ENCODE measurements at regions not wholly inside any gene's neighbourhood (a gene's known extent, or its start where the extent isn't known, plus 50 kb on each side); places are given as distances from the start of the nearest gene placed in this dataset.

DNA sequence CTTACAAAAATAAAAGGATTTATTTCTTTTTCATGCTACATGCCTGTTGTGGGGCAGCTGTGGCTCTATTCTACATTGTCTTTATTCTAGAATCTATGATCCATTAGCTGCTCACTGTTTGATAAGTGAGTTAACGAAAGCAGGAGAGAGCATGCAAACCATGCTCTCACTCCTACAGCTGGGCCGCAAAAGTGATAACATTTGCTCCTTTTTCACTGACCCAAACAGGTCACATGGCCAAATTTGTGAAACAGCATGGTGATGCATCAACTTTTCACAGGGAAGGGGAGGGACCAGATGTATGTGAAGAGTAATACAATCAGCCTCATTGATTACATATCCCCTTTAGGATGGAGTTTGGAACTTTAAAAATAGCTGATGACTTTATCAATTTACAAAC lies 456.9 kb upstream of the SYT1 start:
- TF ChIP-seq OSR1 (CRISPR knock-in tag; IDR thresholded peaks at IDR 0.05) (no peak), ESRRG (CRISPR knock-in tag; IDR thresholded peaks at IDR 0.05) (no peak), ZFP3 (CRISPR knock-in tag; IDR thresholded peaks at IDR 0.05) (no peak), TCF4 (CRISPR knock-in tag; IDR thresholded peaks at IDR 0.05; ENCODE audit: borderline replicate concordance) (no peak)
- no peak for ATAC-seq

DNA sequence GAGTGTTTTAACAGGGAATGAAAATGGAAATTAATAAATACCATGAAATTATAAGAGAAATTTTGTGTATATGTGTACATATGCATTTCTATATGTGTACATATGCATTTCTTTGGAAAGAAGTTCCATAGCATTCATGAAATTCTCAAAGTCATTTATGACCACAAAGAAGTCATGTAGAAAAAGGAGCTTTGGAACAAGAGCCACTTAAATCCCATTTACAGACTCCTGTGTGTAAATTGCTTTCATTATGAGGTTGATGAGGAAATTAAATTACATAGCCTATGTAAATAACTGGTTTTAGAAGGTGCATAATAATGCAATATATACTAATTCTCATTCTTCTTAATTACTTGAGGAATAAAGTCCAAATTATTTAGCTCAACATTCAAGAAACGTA lies 450.5 kb upstream of the SYT1 start:
- TF ChIP-seq, protein P1, sequence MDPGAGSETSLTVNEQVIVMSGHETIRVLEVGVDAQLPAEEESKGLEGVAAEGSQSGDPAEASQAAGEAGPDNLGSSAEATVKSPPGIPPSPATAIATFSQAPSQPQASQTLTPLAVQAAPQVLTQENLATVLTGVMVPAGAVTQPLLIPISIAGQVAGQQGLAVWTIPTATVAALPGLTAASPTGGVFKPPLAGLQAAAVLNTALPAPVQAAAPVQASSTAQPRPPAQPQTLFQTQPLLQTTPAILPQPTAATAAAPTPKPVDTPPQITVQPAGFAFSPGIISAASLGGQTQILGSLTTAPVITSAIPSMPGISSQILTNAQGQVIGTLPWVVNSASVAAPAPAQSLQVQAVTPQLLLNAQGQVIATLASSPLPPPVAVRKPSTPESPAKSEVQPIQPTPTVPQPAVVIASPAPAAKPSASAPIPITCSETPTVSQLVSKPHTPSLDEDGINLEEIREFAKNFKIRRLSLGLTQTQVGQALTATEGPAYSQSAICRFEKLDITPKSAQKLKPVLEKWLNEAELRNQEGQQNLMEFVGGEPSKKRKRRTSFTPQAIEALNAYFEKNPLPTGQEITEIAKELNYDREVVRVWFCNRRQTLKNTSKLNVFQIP (CRISPR knock-in tag; IDR thresholded peaks at IDR 0.05; ENCODE audit: borderline replicate concordance, low read depth) = no peak
- no peak for TF ChIP-seq ISL1 (CRISPR knock-in tag; IDR thresholded peaks at IDR 0.05)
- no peak for TF ChIP-seq CREB5 (CRISPR knock-in tag; IDR thresholded peaks at IDR 0.05; ENCODE audit: low read depth)
- no peak for TF ChIP-seq TCF4 (CRISPR knock-in tag; IDR thresholded peaks at IDR 0.05; ENCODE audit: borderline replicate concordance)
- no peak for TF ChIP-seq OSR1 (CRISPR knock-in tag; IDR thresholded peaks at IDR 0.05)
- no peak for TF ChIP-seq ZFP3 (CRISPR knock-in tag; IDR thresholded peaks at IDR 0.05)
- no peak for TF ChIP-seq TOX (CRISPR knock-in tag; IDR thresholded peaks at IDR 0.05; ENCODE audit: borderline replicate concordance)
- TF ChIP-seq, protein P2, sequence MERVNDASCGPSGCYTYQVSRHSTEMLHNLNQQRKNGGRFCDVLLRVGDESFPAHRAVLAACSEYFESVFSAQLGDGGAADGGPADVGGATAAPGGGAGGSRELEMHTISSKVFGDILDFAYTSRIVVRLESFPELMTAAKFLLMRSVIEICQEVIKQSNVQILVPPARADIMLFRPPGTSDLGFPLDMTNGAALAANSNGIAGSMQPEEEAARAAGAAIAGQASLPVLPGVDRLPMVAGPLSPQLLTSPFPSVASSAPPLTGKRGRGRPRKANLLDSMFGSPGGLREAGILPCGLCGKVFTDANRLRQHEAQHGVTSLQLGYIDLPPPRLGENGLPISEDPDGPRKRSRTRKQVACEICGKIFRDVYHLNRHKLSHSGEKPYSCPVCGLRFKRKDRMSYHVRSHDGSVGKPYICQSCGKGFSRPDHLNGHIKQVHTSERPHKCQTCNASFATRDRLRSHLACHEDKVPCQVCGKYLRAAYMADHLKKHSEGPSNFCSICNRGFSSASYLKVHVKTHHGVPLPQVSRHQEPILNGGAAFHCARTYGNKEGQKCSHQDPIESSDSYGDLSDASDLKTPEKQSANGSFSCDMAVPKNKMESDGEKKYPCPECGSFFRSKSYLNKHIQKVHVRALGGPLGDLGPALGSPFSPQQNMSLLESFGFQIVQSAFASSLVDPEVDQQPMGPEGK (CRISPR knock-in tag; IDR thresholded peaks at IDR 0.05; ENCODE audit: borderline replicate concordance) = no peak
- ATAC-seq = no peak

GRCh38 chr12:78418919-78419318 lies 445.7 kb upstream of the SYT1 start:
- no peak for ATAC-seq
- TF ChIP-seq ZNF70 (CRISPR knock-in tag; IDR thresholded peaks at IDR 0.05) (no peak), ARNTL (CRISPR knock-in tag; IDR thresholded peaks at IDR 0.05; ENCODE audit: borderline replicate concordance, low read depth) (no peak), CREB5 (CRISPR knock-in tag; IDR thresholded peaks at IDR 0.05; ENCODE audit: low read depth) (no peak), ZFP3 (CRISPR knock-in tag; IDR thresholded peaks at IDR 0.05) (no peak), OSR1 (CRISPR knock-in tag; IDR thresholded peaks at IDR 0.05) (no peak), GLIS3 (CRISPR knock-in tag; IDR thresholded peaks at IDR 0.05) (no peak), PPARA (CRISPR knock-in tag; IDR thresholded peaks at IDR 0.05; ENCODE audit: borderline replicate concordance) (no peak), TCF4 (CRISPR knock-in tag; IDR thresholded peaks at IDR 0.05; ENCODE audit: borderline replicate concordance) (no peak)
- TF ChIP-seq, protein P2 (CRISPR knock-in tag; IDR thresholded peaks at IDR 0.05; ENCODE audit: borderline replicate concordance) = no peak
- TF ChIP-seq, protein P1 (CRISPR knock-in tag; IDR thresholded peaks at IDR 0.05; ENCODE audit: borderline replicate concordance, low read depth) = no peak

GRCh38 chr12:78419513-78419912 lies 445.1 kb upstream of the SYT1 start:
- no peak for ATAC-seq
- no peak for TF ChIP-seq ZFP3 (CRISPR knock-in tag; IDR thresholded peaks at IDR 0.05)
- TF ChIP-seq, protein P2 (CRISPR knock-in tag; IDR thresholded peaks at IDR 0.05; ENCODE audit: borderline replicate concordance) = no peak
- TF ChIP-seq, protein P1 (CRISPR knock-in tag; IDR thresholded peaks at IDR 0.05; ENCODE audit: borderline replicate concordance, low read depth) = no peak
- TF ChIP-seq ZNF565 (CRISPR knock-in tag; conservative IDR thresholded peaks at IDR 0.05; ENCODE audit: low read depth) = no peak
- TF ChIP-seq CSDC2 (CRISPR knock-in tag; IDR thresholded peaks at IDR 0.05) = no peak
- no peak for TF ChIP-seq ESRRG (CRISPR knock-in tag; IDR thresholded peaks at IDR 0.05)
- no peak for TF ChIP-seq ARNTL (CRISPR knock-in tag; IDR thresholded peaks at IDR 0.05; ENCODE audit: borderline replicate concordance, low read depth)
- no peak for TF ChIP-seq ISL1 (CRISPR knock-in tag; IDR thresholded peaks at IDR 0.05)
- no peak for TF ChIP-seq TOX (CRISPR knock-in tag; IDR thresholded peaks at IDR 0.05; ENCODE audit: borderline replicate concordance)
- TF ChIP-seq PPARA (CRISPR knock-in tag; IDR thresholded peaks at IDR 0.05; ENCODE audit: borderline replicate concordance) = no peak
- TF ChIP-seq ZFP30 (CRISPR knock-in tag; IDR thresholded peaks at IDR 0.05) = no peak
- no peak for TF ChIP-seq TCF4 (CRISPR knock-in tag; IDR thresholded peaks at IDR 0.05; ENCODE audit: borderline replicate concordance)
- TF ChIP-seq ZNF8 (CRISPR knock-in tag; IDR thresholded peaks at IDR 0.05) = no peak
- no peak for TF ChIP-seq ZC3H10 (CRISPR knock-in tag; IDR thresholded peaks at IDR 0.05)

Data from SK-N-SH treated with all-trans-retinoic acid at 6 μM for 48 hours (cell line).